Lower leg skin (tissue), 4 donors: ENCODE measurements at regions not wholly inside any gene's neighbourhood (a gene's known extent, or its start where the extent isn't known, plus 50 kb on each side); places are given as distances from the start of the nearest gene placed in this dataset.

Experiments
- DNase-seq, 2 donors: peaks; one replicate each; pipeline ENCODE4 v3.0.0-alpha.2; 2019; ENCODE audit warnings: low spot score in 2 of 2
- H3K4me3 ChIP-seq: fragments of 200-600 bp; sonication (generic); 2 replicates; pipeline ENCODE4 v1.5.1; 2017; ENCODE audit warnings: mild to moderate bottlenecking, low read depth; ENCODE audit not compliant: poor library complexity, severe bottlenecking
- POLR2A ChIP-seq, 2 donors: fragments of 450-650 bp; IDR thresholded peaks; one replicate each; pipeline ENCODE4 v1.6.1; 2016 to 2017; ENCODE audit warnings: antibody characterized with exemption in 2 of 2, mild to moderate bottlenecking in 1 of 2, moderate library complexity in 1 of 2
- WGBS, 2 donors: methylation state at CpG; one replicate each; pipeline ENCODE4 v1.1.5; 2018; 5-methylcytosine and 5-hydroxymethylcytosine counted together
- intact Hi-C: fragments of 100-400 bp; cut with DNase I; formaldehyde crosslinking; loops from one replicate; pipeline ENCODE4 v1.15.0; 2023; ENCODE audit warnings: low total_unique reads
- TF ChIP-seq, protein P1 (sequence below), 3 donors: fragments of 450-650 bp; IDR thresholded peaks; one replicate each; pipeline ENCODE4 v1.5.1; 2016; ENCODE audit warnings: antibody characterized with exemption in 3 of 3, mild to moderate bottlenecking in 3 of 3, moderate library complexity in 2 of 3

- intact Hi-C loops, result no loop called here
- no peak overlapping the region for H3K4me3 ChIP-seq
- TF ChIP-seq, protein P1, sequence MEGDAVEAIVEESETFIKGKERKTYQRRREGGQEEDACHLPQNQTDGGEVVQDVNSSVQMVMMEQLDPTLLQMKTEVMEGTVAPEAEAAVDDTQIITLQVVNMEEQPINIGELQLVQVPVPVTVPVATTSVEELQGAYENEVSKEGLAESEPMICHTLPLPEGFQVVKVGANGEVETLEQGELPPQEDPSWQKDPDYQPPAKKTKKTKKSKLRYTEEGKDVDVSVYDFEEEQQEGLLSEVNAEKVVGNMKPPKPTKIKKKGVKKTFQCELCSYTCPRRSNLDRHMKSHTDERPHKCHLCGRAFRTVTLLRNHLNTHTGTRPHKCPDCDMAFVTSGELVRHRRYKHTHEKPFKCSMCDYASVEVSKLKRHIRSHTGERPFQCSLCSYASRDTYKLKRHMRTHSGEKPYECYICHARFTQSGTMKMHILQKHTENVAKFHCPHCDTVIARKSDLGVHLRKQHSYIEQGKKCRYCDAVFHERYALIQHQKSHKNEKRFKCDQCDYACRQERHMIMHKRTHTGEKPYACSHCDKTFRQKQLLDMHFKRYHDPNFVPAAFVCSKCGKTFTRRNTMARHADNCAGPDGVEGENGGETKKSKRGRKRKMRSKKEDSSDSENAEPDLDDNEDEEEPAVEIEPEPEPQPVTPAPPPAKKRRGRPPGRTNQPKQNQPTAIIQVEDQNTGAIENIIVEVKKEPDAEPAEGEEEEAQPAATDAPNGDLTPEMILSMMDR (IDR thresholded peaks at IDR 0.05), result no peak
- no peak for TF ChIP-seq POLR2A (IDR thresholded peaks at IDR 0.05)
- no peak for DNase-seq
- WGBS, 2 donors, result 52 to 68% methylated on average over 14 to 17 of the region's 17 CpGs
These were observed 433.2 kb downstream of the MIAT start for GRCh38 chr22:27090611-27091011.

DNA sequence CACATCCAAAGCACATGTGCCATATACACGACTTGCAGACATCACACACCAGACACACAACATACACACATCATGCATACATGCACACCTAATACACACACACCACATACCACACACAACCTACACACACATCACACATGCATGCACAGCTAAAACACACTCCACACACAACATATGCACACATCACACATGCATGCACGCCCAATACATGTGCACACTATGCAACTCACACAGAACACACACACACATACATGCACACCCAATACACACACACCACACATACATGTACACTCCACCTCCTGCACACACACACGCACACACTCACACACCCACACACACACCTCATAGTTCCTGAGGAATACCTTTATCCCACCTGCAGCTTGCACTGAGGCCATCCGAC, 436.0 kb downstream of the MIAT start:
- no peak overlapping the region for H3K4me3 ChIP-seq
- no peak for TF ChIP-seq POLR2A (IDR thresholded peaks at IDR 0.05)
- TF ChIP-seq, protein P1 (IDR thresholded peaks at IDR 0.05), result peak in 1 of 3 donors; percentile 14
- intact Hi-C loops, result no loop called here
- DNase-seq, result no peak
- WGBS, 2 donors, result 74 to 81% methylated on average over 4 of the region's 4 CpGs

DNA sequence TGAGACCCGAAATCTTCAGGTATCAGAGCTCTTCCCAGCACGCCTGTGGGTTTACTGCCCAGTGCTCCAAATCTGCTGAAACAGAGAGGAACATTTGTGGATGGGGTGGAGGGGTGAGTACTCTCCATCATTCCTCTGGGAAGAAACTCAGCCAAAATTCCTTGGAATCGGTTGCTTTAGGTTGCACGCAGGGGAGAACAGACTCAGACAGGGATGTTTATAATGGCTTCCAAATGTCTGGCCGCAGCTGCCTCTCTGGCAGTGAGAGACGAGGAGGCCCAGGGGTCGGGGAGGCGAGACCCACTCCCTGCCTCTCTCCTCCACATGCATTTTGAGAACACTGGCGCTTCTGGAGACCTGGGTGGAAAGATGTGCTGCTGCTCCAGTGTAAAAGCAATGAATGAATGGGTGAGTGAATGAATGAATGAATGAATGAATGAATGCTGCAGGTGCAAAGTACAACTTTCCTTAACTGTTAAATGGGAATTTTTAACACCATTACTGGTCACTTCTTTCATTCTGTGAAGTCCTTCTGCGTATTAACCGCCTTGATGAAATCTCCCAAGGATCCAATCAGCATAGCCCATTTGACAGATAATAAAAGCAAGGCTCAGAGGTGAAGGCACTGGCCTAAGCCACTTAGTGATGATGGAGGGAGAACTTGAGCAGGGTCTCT, 437.4 kb downstream of the MIAT start:
- no peak for TF ChIP-seq POLR2A (IDR thresholded peaks at IDR 0.05)
- TF ChIP-seq, protein P1 (IDR thresholded peaks at IDR 0.05), result no peak
- WGBS, 2 donors, result 61 to 64% methylated on average over 11 of the region's 11 CpGs
- intact Hi-C loops, result no loop called here
- no peak overlapping the region for H3K4me3 ChIP-seq
- DNase-seq, result no peak

GRCh38 chr22:27097506-27097905, 440.1 kb downstream of the MIAT start:
- 69% methylated on average over 5 of the region's 5 CpGs for WGBS, 2 donors
- no peak for DNase-seq
- TF ChIP-seq, protein P1 (IDR thresholded peaks at IDR 0.05), result no peak
- no peak for TF ChIP-seq POLR2A (IDR thresholded peaks at IDR 0.05)
- H3K4me3 ChIP-seq, result no peak overlapping the region
- intact Hi-C loops, result no loop called here

DNA sequence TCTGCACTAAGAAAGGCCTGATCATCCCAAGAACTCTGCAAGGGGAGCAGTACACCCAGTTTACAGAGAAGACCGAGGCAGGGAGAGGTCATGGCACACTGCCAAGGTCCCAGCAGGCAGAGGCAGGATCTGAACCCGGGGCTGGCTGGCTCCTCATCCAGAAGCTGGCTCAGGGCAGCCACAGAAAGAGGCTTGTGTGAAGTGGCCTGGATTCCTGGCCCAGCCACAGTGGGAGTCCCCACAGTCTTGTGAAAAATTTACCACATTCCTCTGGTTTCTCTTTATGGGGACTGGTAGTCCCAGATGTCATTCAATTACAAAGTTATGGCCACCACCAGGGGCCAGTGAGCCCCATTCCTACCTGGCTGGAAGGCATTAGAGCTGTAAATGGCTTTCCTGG, 440.5 kb downstream of the MIAT start:
- DNase-seq, result no peak
- 15 to 57% methylated on average over 1 to 2 of the region's 2 CpGs for WGBS, 2 donors
- intact Hi-C loops, result no loop called here

More for the DNA sequence above, 440.5 kb downstream of the MIAT start:
- no peak overlapping the region for H3K4me3 ChIP-seq
- TF ChIP-seq, protein P1 (IDR thresholded peaks at IDR 0.05), result no peak
- TF ChIP-seq POLR2A (IDR thresholded peaks at IDR 0.05), result no peak
